Cardiac septum (tissue), 1 donor: ENCODE measurements at regions not wholly inside any gene's neighbourhood (a gene's known extent, or its start where the extent isn't known, plus 50 kb on each side); places are given as distances from the start of the nearest gene placed in this dataset.

Experiments
- DNase-seq: peaks from one replicate; pipeline ENCODE4 v3.0.0-alpha.2; 2020; ENCODE audit warnings: low spot score
- intact Hi-C: fragments of 100-400 bp; cut with DNase I; formaldehyde crosslinking; loops from one replicate; pipeline ENCODE4 v1.14.0; 2022
- donor health status: DM: no; HTN: no; CAD: no.

- intact Hi-C loops, result no loop called here
These were observed 50.6 kb upstream of the L3MBTL4 start for GRCh38 chr18:6465281-6465680.

GRCh38 chr18:6476190-6476589 lies 61.5 kb upstream of the L3MBTL4 start:
- intact Hi-C loops, result no loop called here
- DNase-seq, result no peak

More at GRCh38 chr18:6465281-6465680, 50.6 kb upstream of the L3MBTL4 start:
- no peak for DNase-seq

GRCh38 chr18:6476880-6477279 lies 62.2 kb upstream of the L3MBTL4 start:
- DNase-seq, result no peak
- intact Hi-C loops, result no loop called here

GRCh38 chr18:6478121-6478520 lies 63.4 kb upstream of the L3MBTL4 start:
- intact Hi-C loops, result no loop called here
- DNase-seq, result no peak

GRCh38 chr18:6479699-6480098 lies 65.0 kb upstream of the L3MBTL4 start:
- no peak for DNase-seq
- intact Hi-C loops, result loop anchor here (5.0 kb wide), 1 partner anchor 602 kb away; no protein-coding TSS in a partner anchor

GRCh38 chr18:6482198-6482977 lies 67.7 kb upstream of the L3MBTL4 start:
- intact Hi-C loops, result loop anchor here (5.0 kb wide), 1 partner anchor 605 kb away; no protein-coding TSS in a partner anchor
- DNase-seq, result no peak

GRCh38 chr18:6484659-6485058 lies 69.9 kb upstream of the L3MBTL4 start:
- intact Hi-C loops, result loop anchor here (5.0 kb wide), 1 partner anchor 607 kb away; no protein-coding TSS in a partner anchor
- DNase-seq, result no peak

GRCh38 chr18:6486313-6486712 lies 71.6 kb upstream of the L3MBTL4 start:
- intact Hi-C loops, result no loop called here
- no peak for DNase-seq

GRCh38 chr18:6486764-6487426 lies 72.2 kb upstream of the L3MBTL4 start:
- no peak for DNase-seq
- intact Hi-C loops, result no loop called here

- intact Hi-C loops, result no loop called here
- DNase-seq, result no peak
These were observed 73.3 kb upstream of the L3MBTL4 start for GRCh38 chr18:6487968-6488367.

- no peak for DNase-seq
- intact Hi-C loops, result no loop called here
These were observed 74.2 kb upstream of the L3MBTL4 start for GRCh38 chr18:6488956-6489355.

- intact Hi-C loops, result no loop called here
- no peak for DNase-seq
These were observed 75.3 kb upstream of the L3MBTL4 start for GRCh38 chr18:6489977-6490376.

GRCh38 chr18:6493194-6493593 lies 78.5 kb upstream of the L3MBTL4 start:
- DNase-seq, result no peak
- intact Hi-C loops, result no loop called here

GRCh38 chr18:6495536-6495935 lies 80.8 kb upstream of the L3MBTL4 start:
- no peak for DNase-seq
- intact Hi-C loops, result no loop called here

GRCh38 chr18:6497543-6497942 lies 82.8 kb upstream of the L3MBTL4 start:
- intact Hi-C loops, result no loop called here
- DNase-seq, result no peak

- no peak for DNase-seq
- intact Hi-C loops, result no loop called here
These were observed 83.7 kb upstream of the L3MBTL4 start for GRCh38 chr18:6498289-6498856.

- intact Hi-C loops, result no loop called here
- no peak for DNase-seq
These were observed 90.1 kb upstream of the L3MBTL4 start for GRCh38 chr18:6504605-6505497.

- intact Hi-C loops, result no loop called here
- DNase-seq, result no peak
These were observed 90.8 kb upstream of the L3MBTL4 start for GRCh38 chr18:6505498-6505875.

GRCh38 chr18:6509417-6509816 lies 94.7 kb upstream of the L3MBTL4 start:
- intact Hi-C loops, result no loop called here
- no peak for DNase-seq

GRCh38 chr18:6509832-6510231 lies 95.1 kb upstream of the L3MBTL4 start:
- intact Hi-C loops, result no loop called here
- DNase-seq, result no peak
